ENCODE measurements at regions not wholly inside any gene's neighbourhood (a gene's known extent, or its start where the extent isn't known, plus 50 kb on each side); places are given as distances from the start of the nearest gene placed in this dataset.

DNA sequence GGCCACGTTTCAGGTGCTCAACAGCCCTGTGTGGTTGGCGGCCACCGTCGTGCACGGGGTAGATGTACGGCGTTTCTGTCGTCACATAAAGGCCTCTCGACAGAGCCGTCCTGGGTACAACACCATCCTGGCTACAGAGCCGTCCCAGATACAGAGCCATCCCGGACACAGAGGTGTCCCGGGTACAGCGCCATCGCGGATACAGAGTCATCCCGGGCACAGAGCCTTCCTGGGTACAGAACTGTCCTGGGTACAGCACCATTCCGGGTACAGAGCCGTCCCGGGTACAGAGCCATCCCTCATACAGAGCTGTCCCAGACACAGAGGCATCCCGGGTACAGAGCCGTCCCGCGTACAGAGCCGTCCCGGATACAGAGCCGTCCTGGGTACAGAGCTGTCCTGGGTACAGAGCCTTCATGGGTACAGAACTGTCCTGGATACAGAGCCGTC is 222.7 kb upstream of the SOX1 start:
- Histone ChIP-seq H3K4me1 (ENCODE audit: control insufficient read depth, insufficient read depth, low read length) (no peaks in the 10 kb centered on the region), H3K9me3 (ENCODE audit: control insufficient read depth, insufficient read depth, low read depth, low read length) (no peaks in the 10 kb centered on the region), H3K27ac (ENCODE audit: low read length) (no peak overlapping the region), H3K36me3 (ENCODE audit: control insufficient read depth, insufficient read depth, low read length) (no peaks in the 10 kb centered on the region), H3K27me3 (ENCODE audit: control insufficient read depth, insufficient read depth, low read length) (no peaks in the 10 kb centered on the region), H3K4me3 (ENCODE audit: low read depth in 2 of 2, low read length in 2 of 2) (no peak overlapping the region)
- TF ChIP-seq TCF7L2 (IDR thresholded peaks at IDR 0.05; ENCODE audit: low read depth, low read length), result no peak
- no peak for TF ChIP-seq POLR2AphosphoS5 (IDR thresholded peaks at IDR 0.05; ENCODE audit: low read depth, low read length)
- no peak for TF ChIP-seq SIN3A (IDR thresholded peaks at IDR 0.05; ENCODE audit: borderline replicate concordance, insufficient read depth, low read depth, low read length)
- TF ChIP-seq, protein P1, sequence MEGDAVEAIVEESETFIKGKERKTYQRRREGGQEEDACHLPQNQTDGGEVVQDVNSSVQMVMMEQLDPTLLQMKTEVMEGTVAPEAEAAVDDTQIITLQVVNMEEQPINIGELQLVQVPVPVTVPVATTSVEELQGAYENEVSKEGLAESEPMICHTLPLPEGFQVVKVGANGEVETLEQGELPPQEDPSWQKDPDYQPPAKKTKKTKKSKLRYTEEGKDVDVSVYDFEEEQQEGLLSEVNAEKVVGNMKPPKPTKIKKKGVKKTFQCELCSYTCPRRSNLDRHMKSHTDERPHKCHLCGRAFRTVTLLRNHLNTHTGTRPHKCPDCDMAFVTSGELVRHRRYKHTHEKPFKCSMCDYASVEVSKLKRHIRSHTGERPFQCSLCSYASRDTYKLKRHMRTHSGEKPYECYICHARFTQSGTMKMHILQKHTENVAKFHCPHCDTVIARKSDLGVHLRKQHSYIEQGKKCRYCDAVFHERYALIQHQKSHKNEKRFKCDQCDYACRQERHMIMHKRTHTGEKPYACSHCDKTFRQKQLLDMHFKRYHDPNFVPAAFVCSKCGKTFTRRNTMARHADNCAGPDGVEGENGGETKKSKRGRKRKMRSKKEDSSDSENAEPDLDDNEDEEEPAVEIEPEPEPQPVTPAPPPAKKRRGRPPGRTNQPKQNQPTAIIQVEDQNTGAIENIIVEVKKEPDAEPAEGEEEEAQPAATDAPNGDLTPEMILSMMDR (IDR thresholded peaks at IDR 0.05), result no peak
- TF ChIP-seq, protein P2, sequence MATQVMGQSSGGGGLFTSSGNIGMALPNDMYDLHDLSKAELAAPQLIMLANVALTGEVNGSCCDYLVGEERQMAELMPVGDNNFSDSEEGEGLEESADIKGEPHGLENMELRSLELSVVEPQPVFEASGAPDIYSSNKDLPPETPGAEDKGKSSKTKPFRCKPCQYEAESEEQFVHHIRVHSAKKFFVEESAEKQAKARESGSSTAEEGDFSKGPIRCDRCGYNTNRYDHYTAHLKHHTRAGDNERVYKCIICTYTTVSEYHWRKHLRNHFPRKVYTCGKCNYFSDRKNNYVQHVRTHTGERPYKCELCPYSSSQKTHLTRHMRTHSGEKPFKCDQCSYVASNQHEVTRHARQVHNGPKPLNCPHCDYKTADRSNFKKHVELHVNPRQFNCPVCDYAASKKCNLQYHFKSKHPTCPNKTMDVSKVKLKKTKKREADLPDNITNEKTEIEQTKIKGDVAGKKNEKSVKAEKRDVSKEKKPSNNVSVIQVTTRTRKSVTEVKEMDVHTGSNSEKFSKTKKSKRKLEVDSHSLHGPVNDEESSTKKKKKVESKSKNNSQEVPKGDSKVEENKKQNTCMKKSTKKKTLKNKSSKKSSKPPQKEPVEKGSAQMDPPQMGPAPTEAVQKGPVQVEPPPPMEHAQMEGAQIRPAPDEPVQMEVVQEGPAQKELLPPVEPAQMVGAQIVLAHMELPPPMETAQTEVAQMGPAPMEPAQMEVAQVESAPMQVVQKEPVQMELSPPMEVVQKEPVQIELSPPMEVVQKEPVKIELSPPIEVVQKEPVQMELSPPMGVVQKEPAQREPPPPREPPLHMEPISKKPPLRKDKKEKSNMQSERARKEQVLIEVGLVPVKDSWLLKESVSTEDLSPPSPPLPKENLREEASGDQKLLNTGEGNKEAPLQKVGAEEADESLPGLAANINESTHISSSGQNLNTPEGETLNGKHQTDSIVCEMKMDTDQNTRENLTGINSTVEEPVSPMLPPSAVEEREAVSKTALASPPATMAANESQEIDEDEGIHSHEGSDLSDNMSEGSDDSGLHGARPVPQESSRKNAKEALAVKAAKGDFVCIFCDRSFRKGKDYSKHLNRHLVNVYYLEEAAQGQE (IDR thresholded peaks at IDR 0.05; ENCODE audit: insufficient read depth in 1 of 2, low read depth in 2 of 2, low read length in 1 of 2), result no peak
- ATAC-seq, result no peak
- in situ Hi-C loops (cut with HindIII; ENCODE audit: low pct_unique_long_range_greater_than_20kb, low sequenced_read_pairs) (no loop called here), intact Hi-C loops (cut with micrococcal nuclease; ENCODE audit: unreplicated experiment) (no loop called here)
- ChIA-PET POLR2A (no interaction called here), CTCF (no interaction called here)
- BruUV-seq (replicated peaks), result no TSS peak
- DNase-seq (ENCODE audit: low read depth, low spot score), result no peak

DNA sequence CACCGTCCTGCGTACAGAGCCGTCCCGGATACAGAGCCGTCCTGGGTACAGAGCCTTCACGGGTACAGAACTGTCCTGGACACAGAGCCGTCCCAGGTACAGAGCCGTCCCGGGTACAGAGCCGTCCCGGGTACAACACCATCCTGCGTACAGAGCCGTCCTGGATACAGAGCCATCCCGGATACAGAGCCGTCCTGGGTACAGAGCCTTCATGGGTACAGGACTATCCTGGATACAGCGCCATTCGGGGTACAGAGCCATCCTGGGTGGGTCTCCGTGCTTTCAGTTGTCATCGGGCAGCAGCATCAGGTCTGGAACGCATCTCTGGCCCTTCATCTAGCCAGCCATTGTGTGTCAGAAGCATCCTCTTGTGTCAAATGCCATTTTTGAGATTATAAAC is 222.3 kb upstream of the SOX1 start:
- DNase-seq (ENCODE audit: low read depth, low spot score), result no peak
- H3K9me3 ChIP-seq (ENCODE audit: control insufficient read depth, insufficient read depth, low read depth, low read length), result no peaks in the 10 kb centered on the region
- H3K4me1 ChIP-seq (ENCODE audit: control insufficient read depth, insufficient read depth, low read length), result no peaks in the 10 kb centered on the region
- H3K27me3 ChIP-seq (ENCODE audit: control insufficient read depth, insufficient read depth, low read length), result no peaks in the 10 kb centered on the region
- CTCF ChIA-PET, result no interaction called here
- intact Hi-C loops (cut with micrococcal nuclease; ENCODE audit: unreplicated experiment), result no loop called here
- H3K36me3 ChIP-seq (ENCODE audit: control insufficient read depth, insufficient read depth, low read length), result no peaks in the 10 kb centered on the region
- no peak overlapping the region for H3K4me3 ChIP-seq (ENCODE audit: low read depth in 2 of 2, low read length in 2 of 2)
- in situ Hi-C loops (cut with HindIII; ENCODE audit: low pct_unique_long_range_greater_than_20kb, low sequenced_read_pairs), result no loop called here
- no TSS peak for BruUV-seq (replicated peaks)
- TF ChIP-seq, protein P1 (IDR thresholded peaks at IDR 0.05), result no peak
- no peak for TF ChIP-seq SIN3A (IDR thresholded peaks at IDR 0.05; ENCODE audit: borderline replicate concordance, insufficient read depth, low read depth, low read length)
- TF ChIP-seq, protein P2 (IDR thresholded peaks at IDR 0.05; ENCODE audit: insufficient read depth in 1 of 2, low read depth in 2 of 2, low read length in 1 of 2), result no peak
- no peak for TF ChIP-seq TCF7L2 (IDR thresholded peaks at IDR 0.05; ENCODE audit: low read depth, low read length)
- no peak for TF ChIP-seq POLR2AphosphoS5 (IDR thresholded peaks at IDR 0.05; ENCODE audit: low read depth, low read length)
- H3K27ac ChIP-seq (ENCODE audit: low read length), result no peak overlapping the region
- POLR2A ChIA-PET, result no interaction called here
- no peak for ATAC-seq
